Effector memory CD8-positive, alpha-beta T cell (primary cell): ENCODE measurements at regions not wholly inside any gene's neighbourhood (a gene's known extent, or its start where the extent isn't known, plus 50 kb on each side); places are given as distances from the start of the nearest gene placed in this dataset.
"Not testable (repeated sequence)": the region's sequence is repeated elsewhere in the genome, so short reads cannot be mapped to it uniquely, and the experiment has no call there.

Experiments used
- ATAC-seq: fragments of 150-1000 bp; cut with Tn5 transposase; replicated peaks from 2 replicates; pipeline ENCODE4 v1.10.0; 2021; ENCODE audit warnings: mild to moderate bottlenecking, moderate library complexity
- DNase-seq, 3 experiments: peaks; one replicate each; pipeline ENCODE4 v3.0.0; 2021
- H3K27ac Mint-ChIP-seq, 2 donors: one replicate each; pipeline ENCODE4 v1.8.0; 2022; ENCODE audit warnings: mild to moderate bottlenecking in 2 of 2, mixed read lengths in 2 of 2, moderate library complexity in 2 of 2
- H3K27me3 Mint-ChIP-seq, 2 donors: one replicate each; pipeline ENCODE4 v1.8.0; 2022; ENCODE audit warnings: mixed read lengths in 2 of 2
- H3K36me3 Mint-ChIP-seq: one replicate; pipeline ENCODE4 v1.8.0; 2022; ENCODE audit warnings: mild to moderate bottlenecking, moderate library complexity, mixed read lengths; ENCODE audit not compliant: insufficient read depth
- H3K4me1 Mint-ChIP-seq, 2 donors: one replicate each; pipeline ENCODE4 v1.8.0; 2022; ENCODE audit warnings: low read depth in 2 of 2, mixed read lengths in 2 of 2
- H3K4me3 Mint-ChIP-seq, 2 donors: one replicate each; pipeline ENCODE4 v1.8.0; 2022; ENCODE audit warnings: mild to moderate bottlenecking in 2 of 2, mixed read lengths in 2 of 2, moderate library complexity in 2 of 2
- H3K9me3 Mint-ChIP-seq, 2 donors: one replicate each; pipeline ENCODE4 v1.8.0; 2022; ENCODE audit warnings: mixed read lengths in 2 of 2

- not testable (repeated sequence) for H3K27ac Mint-ChIP-seq, H3K4me3 Mint-ChIP-seq, DNase-seq, H3K4me1 Mint-ChIP-seq, H3K9me3 Mint-ChIP-seq, H3K36me3 Mint-ChIP-seq, H3K27me3 Mint-ChIP-seq, ATAC-seq
Measured at GRCh38 chr16:29213251-29213650, 193.3 kb downstream of the NPIPB11 start.

DNA sequence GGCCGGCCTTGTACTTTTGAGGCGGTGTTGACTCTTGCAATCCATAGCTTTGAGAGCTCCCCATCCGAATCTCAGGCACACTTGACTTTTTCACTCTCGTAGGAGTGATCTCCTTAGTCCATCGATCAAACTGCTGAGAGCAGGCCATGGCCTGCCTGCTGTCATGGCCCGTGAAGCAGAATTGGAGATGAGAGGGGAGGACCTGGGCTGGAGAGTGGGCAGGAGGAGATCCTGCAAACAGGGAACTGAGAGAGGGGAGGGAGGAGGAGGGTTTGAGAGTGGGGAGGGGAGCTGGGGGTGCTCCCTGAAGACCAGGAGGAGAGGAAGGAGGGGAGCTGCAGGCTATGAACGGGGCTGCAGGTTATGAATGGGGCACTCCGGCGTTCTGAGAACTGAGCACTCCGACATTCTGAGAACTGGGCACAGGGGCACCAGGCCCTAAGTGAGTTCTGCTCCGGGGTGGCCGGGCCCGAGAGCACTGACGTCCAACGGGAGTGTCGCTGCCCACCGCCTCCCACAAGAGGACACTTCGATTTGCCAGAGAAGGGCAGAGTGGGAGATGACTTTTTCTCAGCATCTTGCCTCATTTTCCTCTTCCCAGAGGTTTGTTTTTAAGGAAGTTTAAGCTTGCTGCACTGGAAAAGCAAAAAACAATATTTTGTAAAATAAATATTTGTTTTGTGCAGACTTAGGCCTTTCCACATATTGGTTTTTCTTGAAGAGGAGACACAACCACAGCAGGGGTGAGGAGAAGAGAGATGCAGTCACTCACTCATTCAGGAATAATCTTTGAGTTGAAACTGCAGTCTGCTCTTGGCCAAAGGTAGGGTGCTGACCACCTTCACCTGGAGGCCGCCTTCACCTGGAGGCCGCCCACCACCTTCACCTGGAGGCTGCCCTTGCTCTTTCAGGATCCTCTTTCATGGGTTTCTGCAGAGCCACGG lies 194.2 kb downstream of the NPIPB11 start:
- not testable (repeated sequence) for H3K4me3 Mint-ChIP-seq, DNase-seq, H3K9me3 Mint-ChIP-seq, H3K36me3 Mint-ChIP-seq, H3K4me1 Mint-ChIP-seq, ATAC-seq, H3K27me3 Mint-ChIP-seq, H3K27ac Mint-ChIP-seq

- DNase-seq, H3K9me3 Mint-ChIP-seq, H3K27me3 Mint-ChIP-seq, H3K4me3 Mint-ChIP-seq, H3K36me3 Mint-ChIP-seq, H3K27ac Mint-ChIP-seq, H3K4me1 Mint-ChIP-seq, ATAC-seq: not testable (repeated sequence)
Measured at GRCh38 chr16:29211456-29211855, 195.1 kb downstream of the NPIPB11 start.

GRCh38 chr16:29210299-29211150 lies 196.0 kb downstream of the NPIPB11 start:
- not testable (repeated sequence) for DNase-seq, H3K36me3 Mint-ChIP-seq, H3K27me3 Mint-ChIP-seq, H3K4me1 Mint-ChIP-seq, H3K27ac Mint-ChIP-seq, H3K4me3 Mint-ChIP-seq, H3K9me3 Mint-ChIP-seq, ATAC-seq

DNA sequence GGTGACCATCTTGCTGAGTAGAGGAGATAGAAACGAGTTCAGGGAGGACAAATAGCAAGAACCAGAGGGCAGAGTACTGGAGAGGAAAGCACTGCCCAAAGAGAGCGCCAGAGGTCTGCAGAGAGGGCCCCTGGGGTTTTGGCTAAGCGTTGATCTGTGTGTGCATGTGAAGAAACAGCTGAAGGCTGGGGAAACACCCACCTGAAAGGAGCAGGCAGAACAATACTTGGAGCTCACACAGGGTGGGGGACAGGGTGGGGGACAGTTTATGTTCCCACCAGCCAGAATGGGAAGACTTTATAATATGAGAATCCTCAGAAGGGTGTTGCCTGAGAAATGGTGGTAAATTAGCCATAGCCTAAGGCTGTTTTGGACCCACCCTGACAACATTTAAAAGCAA lies 200.4 kb downstream of the NPIPB11 start:
- not testable (repeated sequence) for H3K27ac Mint-ChIP-seq

GRCh38 chr16:29205151-29205550 lies 201.4 kb downstream of the NPIPB11 start:
- not testable (repeated sequence) for H3K9me3 Mint-ChIP-seq, DNase-seq, H3K27ac Mint-ChIP-seq, ATAC-seq, H3K4me3 Mint-ChIP-seq, H3K4me1 Mint-ChIP-seq, H3K27me3 Mint-ChIP-seq, H3K36me3 Mint-ChIP-seq

More for the DNA sequence above, 200.4 kb downstream of the NPIPB11 start:
- H3K4me1 Mint-ChIP-seq, H3K4me3 Mint-ChIP-seq, ATAC-seq, H3K36me3 Mint-ChIP-seq, DNase-seq, H3K9me3 Mint-ChIP-seq, H3K27me3 Mint-ChIP-seq: not testable (repeated sequence)

GRCh38 chr16:29204806-29205135 lies 201.7 kb downstream of the NPIPB11 start:
- ATAC-seq (no peak), DNase-seq (no peak)
- H3K4me1 Mint-ChIP-seq: peaks cover 0 to 4% of the 10 kb centered on the region in 2 donors
- peaks cover 3% of the 10 kb centered on the region for H3K36me3 Mint-ChIP-seq
- no peak overlapping the region for H3K4me3 Mint-ChIP-seq
- peaks cover 0 to 7% of the 10 kb centered on the region in 2 donors for H3K9me3 Mint-ChIP-seq
- peak overlapping the region in 1 of 2 donors; percentile 82 for H3K27ac Mint-ChIP-seq
- H3K27me3 Mint-ChIP-seq: no peaks in the 10 kb centered on the region

- DNase-seq, H3K27me3 Mint-ChIP-seq, H3K36me3 Mint-ChIP-seq, ATAC-seq, H3K4me3 Mint-ChIP-seq, H3K9me3 Mint-ChIP-seq, H3K4me1 Mint-ChIP-seq: not testable (repeated sequence)
- H3K27ac Mint-ChIP-seq: peak overlapping the region in 1 of 2 donors; percentile 82
Measured at GRCh38 chr16:29203933-29204805, 202.3 kb downstream of the NPIPB11 start.

GRCh38 chr16:29203046-29203932 lies 203.2 kb downstream of the NPIPB11 start:
- H3K36me3 Mint-ChIP-seq, H3K4me1 Mint-ChIP-seq, H3K9me3 Mint-ChIP-seq, DNase-seq, H3K4me3 Mint-ChIP-seq, H3K27me3 Mint-ChIP-seq, ATAC-seq: not testable (repeated sequence)
- peak overlapping the region in 1 of 2 donors; percentile 59 for H3K27ac Mint-ChIP-seq

DNA sequence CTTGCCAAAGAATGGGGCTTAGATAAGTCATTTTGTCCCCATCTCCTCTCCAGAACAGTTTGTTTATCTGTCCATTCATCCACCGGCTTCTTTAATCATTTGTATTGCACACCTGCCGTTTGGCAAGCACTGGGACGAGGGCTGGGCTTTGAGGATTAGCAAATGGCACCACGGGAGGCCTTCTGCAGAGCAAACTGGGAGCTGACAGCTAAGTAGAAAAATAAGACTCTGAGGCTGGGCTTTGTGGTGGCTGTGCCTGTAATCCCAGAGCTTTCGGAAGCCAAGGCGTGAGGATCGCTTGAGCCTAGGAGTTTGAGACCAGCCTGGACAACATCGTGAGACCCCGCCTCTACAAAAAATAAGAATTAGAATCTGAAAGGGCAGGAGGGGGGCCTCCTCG lies 203.9 kb downstream of the NPIPB11 start:
- not testable (repeated sequence) for H3K9me3 Mint-ChIP-seq, H3K27me3 Mint-ChIP-seq, ATAC-seq, H3K4me1 Mint-ChIP-seq, H3K36me3 Mint-ChIP-seq, H3K4me3 Mint-ChIP-seq, DNase-seq
- H3K27ac Mint-ChIP-seq: peak overlapping the region in 1 of 2 donors; percentile 59

DNA sequence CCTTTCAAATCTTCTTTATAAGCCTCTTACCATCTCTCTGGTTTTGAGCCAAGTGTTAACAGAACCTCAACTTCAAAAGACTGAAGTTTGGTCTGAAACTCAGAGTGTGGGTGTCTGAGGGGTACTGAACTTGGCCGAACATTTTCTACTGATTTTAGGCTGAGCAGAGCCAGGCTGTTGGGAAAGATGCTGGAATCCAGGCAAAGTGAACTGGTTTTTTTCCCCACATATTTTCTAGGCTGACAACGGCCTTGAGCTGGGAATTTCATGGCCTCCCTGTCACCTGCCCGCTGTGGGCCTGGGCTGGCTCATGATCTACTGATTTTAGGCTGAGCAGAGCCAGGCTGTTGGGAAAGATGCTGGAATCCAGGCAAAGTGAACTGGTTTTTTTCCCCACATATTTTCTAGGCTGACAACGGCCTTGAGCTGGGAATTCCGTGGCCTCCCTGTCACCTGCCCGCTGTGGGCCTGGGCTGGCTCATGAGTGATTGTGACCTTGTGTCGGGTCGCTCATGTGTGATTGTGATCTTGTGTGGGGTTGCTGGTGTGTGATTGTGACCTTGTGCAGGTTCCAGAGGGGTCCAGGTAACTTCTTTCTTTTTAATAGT lies 204.4 kb downstream of the NPIPB11 start:
- not testable (repeated sequence) for H3K36me3 Mint-ChIP-seq, H3K4me3 Mint-ChIP-seq, H3K9me3 Mint-ChIP-seq, DNase-seq, H3K27ac Mint-ChIP-seq, ATAC-seq, H3K27me3 Mint-ChIP-seq, H3K4me1 Mint-ChIP-seq

GRCh38 chr16:29201296-29202024 lies 205.1 kb downstream of the NPIPB11 start:
- ATAC-seq, H3K27me3 Mint-ChIP-seq, H3K9me3 Mint-ChIP-seq, DNase-seq, H3K4me1 Mint-ChIP-seq, H3K4me3 Mint-ChIP-seq, H3K27ac Mint-ChIP-seq, H3K36me3 Mint-ChIP-seq: not testable (repeated sequence)
